GM21526 (cell line): ENCODE measurements at regions not wholly inside any gene's neighbourhood (a gene's known extent, or its start where the extent isn't known, plus 50 kb on each side); places are given as distances from the start of the nearest gene placed in this dataset.

ENCODE experiments used
- ATAC-seq: cut with Tn5 transposase; IDR thresholded peaks from one replicate; pipeline ENCODE4 v1.9.1; 2021; ENCODE audit warnings: moderate library complexity; ENCODE audit not compliant: unreplicated experiment, low FRiP score

GRCh38 chr17:73722165-73722564 is 77.9 kb upstream of the SDK2 start:
- ATAC-seq, result no peak

DNA sequence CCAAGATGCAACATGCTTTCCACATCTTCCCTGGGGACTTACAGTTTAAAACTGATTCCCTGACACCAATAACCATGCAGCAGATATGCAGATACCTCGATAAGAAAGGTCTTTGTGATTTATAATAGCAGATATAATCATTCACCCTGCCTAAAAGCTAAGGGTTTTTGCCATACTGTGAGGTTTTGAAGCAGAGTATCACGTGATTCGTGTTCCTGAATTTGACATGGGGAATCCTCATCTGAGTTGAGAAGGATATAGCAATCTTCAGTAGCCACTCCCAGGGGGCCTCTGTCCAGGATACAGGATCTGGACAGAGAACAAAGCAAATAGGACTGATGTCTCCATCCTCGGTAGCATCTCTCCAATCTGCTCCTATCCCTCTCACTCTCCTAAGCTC is 79.1 kb upstream of the SDK2 start:
- ATAC-seq, result no peak

DNA sequence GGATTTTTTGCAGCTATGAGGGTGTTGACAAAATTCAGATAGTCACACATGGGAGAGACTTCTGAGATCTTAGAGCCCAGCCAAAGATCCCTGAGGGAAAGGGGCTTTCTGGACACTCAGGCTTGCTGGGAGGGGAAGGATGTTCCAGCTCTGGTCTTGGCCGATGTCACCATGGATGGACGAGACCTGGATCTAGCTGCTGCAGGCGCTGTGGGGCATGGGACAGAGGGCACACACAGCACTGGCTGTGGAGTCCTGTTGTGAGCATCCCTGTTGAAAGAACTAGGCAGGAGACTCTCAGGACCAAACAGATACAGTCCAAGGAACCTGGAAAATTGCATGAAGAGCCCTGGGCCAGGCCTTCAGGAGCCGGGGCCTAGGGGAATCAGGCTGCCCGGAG is 80.1 kb upstream of the SDK2 start:
- ATAC-seq, result no peak

GRCh38 chr17:73724990-73725389 is 80.7 kb upstream of the SDK2 start:
- ATAC-seq, result no peak

GRCh38 chr17:73725794-73726515 is 81.7 kb upstream of the SDK2 start:
- no peak for ATAC-seq

DNA sequence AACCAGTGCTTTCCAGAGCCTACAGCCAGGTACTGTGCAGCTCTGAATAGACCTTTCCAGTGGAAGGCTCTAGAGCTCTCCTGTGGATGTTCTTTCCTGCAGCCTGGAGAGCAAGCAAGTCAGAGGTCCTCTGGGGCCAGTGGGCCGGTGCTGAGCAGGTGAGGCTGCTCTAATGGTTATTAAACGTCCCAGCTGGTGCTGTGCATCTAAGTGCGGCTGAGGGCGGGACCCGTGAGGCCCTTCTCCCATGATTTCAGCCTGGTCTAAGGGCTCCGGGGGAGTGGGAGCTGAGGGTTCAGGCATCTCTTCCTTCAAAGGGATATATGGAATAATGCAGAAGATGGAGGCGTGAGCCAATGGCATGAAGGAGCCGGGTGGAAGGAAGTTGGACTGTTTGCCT is 83.7 kb upstream of the SDK2 start:
- ATAC-seq, result no peak

- no peak for ATAC-seq
These were observed 84.9 kb upstream of the SDK2 start for GRCh38 chr17:73729101-73729500.

DNA sequence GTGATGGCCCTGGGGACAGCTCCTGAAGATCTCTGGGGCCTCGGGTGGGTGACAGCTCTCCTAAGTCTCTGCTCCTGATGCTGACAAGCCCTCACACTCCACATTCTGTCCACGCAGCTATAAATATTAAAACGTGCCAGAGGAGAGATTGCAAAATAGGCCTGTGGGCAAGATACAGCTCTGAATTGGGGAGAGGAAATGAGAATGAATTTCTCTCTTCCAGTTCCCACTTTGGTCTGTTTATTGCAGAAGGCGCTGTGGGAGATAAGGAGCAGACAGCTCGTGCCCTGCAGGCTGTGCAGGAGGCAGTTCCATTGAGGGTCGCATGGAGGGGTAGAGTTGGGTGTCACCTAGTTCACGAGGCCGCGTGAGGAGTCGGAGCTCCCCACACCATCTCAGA is 87.5 kb upstream of the SDK2 start:
- no peak for ATAC-seq

- ATAC-seq, result no peak
These were observed 89.3 kb upstream of the SDK2 start for GRCh38 chr17:73733517-73733916.

- no peak for ATAC-seq
These were observed 91.0 kb upstream of the SDK2 start for GRCh38 chr17:73735245-73735644.

GRCh38 chr17:73738751-73739575 is 94.7 kb upstream of the SDK2 start:
- ATAC-seq, result no peak

DNA sequence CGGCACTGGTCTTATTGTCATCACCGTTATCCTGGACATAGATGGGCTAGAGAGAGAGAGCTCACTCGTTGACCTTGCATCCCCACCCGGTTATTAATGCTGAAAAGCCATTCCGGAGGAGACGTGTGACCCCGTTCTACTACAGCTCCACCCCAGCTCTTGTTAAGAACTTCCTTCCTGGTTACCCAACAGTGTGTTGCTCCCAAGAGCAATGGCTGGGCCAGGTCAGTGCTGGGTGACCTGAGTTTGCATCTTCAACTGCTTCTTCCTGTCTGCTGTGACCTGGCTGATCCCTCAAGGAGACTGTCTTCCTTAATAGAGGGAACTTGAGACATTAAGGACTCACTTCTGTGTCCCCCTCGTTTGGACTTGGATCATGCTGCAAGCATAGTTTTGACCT is 96.1 kb upstream of the SDK2 start:
- no peak for ATAC-seq

- ATAC-seq, result no peak
These were observed 98.7 kb upstream of the SDK2 start for GRCh38 chr17:73742948-73743381.

- ATAC-seq, result no peak
These were observed 99.4 kb upstream of the SDK2 start for GRCh38 chr17:73743518-73744201.

GRCh38 chr17:73744411-73744810 is 100.2 kb upstream of the SDK2 start:
- no peak for ATAC-seq

GRCh38 chr17:73746314-73747073 is 102.2 kb upstream of the SDK2 start:
- no peak for ATAC-seq

- ATAC-seq, result no peak
These were observed 103.2 kb upstream of the SDK2 start for GRCh38 chr17:73747221-73748002.

DNA sequence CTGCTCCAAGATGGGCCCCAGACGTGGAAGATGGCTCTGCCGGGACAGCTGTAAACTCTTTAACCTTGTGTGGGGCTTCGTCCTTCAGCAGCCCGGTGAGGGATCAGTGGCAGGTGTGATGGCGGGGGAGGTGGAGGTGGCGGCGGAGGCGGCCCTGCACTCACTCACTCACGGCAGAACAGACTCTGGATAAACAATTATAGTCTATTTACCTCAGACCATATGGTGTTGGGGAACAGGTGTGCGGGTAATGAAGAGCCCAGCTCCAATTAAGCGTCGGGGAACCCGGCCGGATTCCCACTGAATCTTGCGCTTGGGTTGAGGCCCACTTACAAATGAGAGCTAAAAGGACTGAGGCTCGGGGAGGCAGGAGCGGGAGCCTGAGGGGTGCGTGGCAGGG is 104.3 kb upstream of the SDK2 start:
- no peak for ATAC-seq

DNA sequence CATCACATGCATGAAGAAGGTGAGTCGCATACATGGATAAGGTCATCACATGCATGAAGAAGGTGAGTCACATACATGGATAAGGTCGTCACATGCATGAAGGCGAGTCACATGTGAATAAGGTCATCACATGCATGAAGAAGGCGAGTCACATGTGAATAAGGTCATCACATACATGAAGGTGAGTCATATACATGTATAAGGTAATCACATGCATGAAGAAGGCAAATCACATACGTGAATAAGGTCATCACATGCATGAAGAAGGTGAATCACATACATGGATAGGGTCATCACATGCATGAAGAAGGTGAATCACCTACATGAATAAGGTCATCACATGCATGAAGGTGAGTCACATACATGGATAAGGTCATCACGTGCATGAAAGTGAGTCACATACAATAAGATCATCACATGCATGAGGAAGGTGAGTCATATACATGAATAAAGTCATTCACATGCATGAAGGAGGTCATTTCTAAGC is 105.1 kb upstream of the SDK2 start:
- ATAC-seq, result no peak
